Uterus (tissue), 3 donors: ENCODE measurements at regions not wholly inside any gene's neighbourhood (a gene's known extent, or its start where the extent isn't known, plus 50 kb on each side); places are given as distances from the start of the nearest gene placed in this dataset.
"Not testable (repeated sequence)": the region's sequence is repeated elsewhere in the genome, so short reads cannot be mapped to it uniquely, and the experiment has no call there.

Experiments used
- DNase-seq, 2 donors: peaks; one replicate each; pipeline ENCODE4 v3.0.0-alpha.2; 2019 to 2020
- H3K27ac ChIP-seq, 2 donors: fragments of 200-600 bp; sonication (generic); 1 replicate in 1 of 2; 2 replicates in 1 of 2; pipeline ENCODE4 v1.5.1; 2016 to 2018
- H3K27me3 ChIP-seq, 2 donors: fragments of 200-600 bp; sonication (generic); one replicate each; pipeline ENCODE4 v1.5.1; 2018 to 2019; ENCODE audit warnings: control low read depth in 1 of 2
- H3K36me3 ChIP-seq, 2 donors: fragments of 200-600 bp; sonication (generic); one replicate each; pipeline ENCODE4 v1.5.1; 2019; ENCODE audit warnings: control low read depth in 1 of 2
- H3K4me1 ChIP-seq, 2 donors: fragments of 200-600 bp; sonication (generic); one replicate each; pipeline ENCODE4 v1.5.1; 2018 to 2019; ENCODE audit warnings: control low read depth in 1 of 2
- H3K4me3 ChIP-seq, 2 donors: fragments of 200-600 bp; sonication (generic); 1 replicate in 1 of 2; 2 replicates in 1 of 2; pipeline ENCODE4 v1.5.1; 2018 to 2019; ENCODE audit warnings: mild to moderate bottlenecking in 1 of 2
- H3K9me3 ChIP-seq, 2 donors: fragments of 200-600 bp; sonication (generic); one replicate each; pipeline ENCODE4 v1.5.1; 2019; ENCODE audit warnings: control low read depth in 1 of 2
- POLR2A ChIP-seq, 2 donors: fragments of 450-650 bp; IDR thresholded peaks; one replicate each; pipeline ENCODE4 v1.6.1; 2016; ENCODE audit warnings: antibody characterized with exemption in 2 of 2, mild to moderate bottlenecking in 1 of 2, moderate library complexity in 1 of 2
- intact Hi-C: fragments of 100-400 bp; cut with DNase I; formaldehyde crosslinking; loops from one replicate; pipeline ENCODE4 v1.15.1; 2023; ENCODE audit warnings: low total_unique reads
- TF ChIP-seq, protein P1 (sequence below), 4 experiments: fragments of 200-600 bp in 2 of 4; fragments of 450-650 bp in 2 of 4; sonication (generic) in 2 of 4; IDR thresholded peaks; one replicate each; pipeline ENCODE4 v1.5.1; 2016 to 2019; ENCODE audit warnings: antibody characterized with exemption in 4 of 4, mild to moderate bottlenecking in 2 of 4, moderate library complexity in 1 of 4
- donor health status: DM: yes; HTN: yes; CAD: no.

DNA sequence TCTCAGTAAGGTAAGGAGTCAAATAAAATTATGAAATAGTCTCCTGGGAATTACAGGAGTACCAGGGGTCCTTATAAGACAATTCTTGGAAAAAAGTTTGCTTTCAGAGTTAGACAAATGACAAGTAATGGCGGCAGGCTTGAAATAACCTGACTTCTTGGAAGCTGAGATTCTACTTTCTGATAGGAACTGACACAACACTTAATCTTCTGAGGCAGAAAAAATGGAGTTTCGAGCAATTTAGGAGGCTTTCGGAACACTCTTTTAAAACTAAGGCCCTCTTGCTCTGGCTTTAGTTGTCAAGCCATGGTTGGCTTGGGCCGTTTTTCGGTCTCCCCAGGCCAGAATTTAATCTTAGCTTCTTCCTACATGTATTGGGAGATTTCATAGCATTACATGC lies 260.0 kb downstream of the GATA3 start:
- Histone ChIP-seq H3K27ac (no peak overlapping the region), H3K4me1 (no peaks in the 10 kb centered on the region), H3K9me3 (no peaks in the 10 kb centered on the region), H3K4me3 (no peak overlapping the region), H3K36me3 (no peaks in the 10 kb centered on the region), H3K27me3 (no peaks in the 10 kb centered on the region)
- intact Hi-C loops = no loop called here
- TF ChIP-seq, protein P1, sequence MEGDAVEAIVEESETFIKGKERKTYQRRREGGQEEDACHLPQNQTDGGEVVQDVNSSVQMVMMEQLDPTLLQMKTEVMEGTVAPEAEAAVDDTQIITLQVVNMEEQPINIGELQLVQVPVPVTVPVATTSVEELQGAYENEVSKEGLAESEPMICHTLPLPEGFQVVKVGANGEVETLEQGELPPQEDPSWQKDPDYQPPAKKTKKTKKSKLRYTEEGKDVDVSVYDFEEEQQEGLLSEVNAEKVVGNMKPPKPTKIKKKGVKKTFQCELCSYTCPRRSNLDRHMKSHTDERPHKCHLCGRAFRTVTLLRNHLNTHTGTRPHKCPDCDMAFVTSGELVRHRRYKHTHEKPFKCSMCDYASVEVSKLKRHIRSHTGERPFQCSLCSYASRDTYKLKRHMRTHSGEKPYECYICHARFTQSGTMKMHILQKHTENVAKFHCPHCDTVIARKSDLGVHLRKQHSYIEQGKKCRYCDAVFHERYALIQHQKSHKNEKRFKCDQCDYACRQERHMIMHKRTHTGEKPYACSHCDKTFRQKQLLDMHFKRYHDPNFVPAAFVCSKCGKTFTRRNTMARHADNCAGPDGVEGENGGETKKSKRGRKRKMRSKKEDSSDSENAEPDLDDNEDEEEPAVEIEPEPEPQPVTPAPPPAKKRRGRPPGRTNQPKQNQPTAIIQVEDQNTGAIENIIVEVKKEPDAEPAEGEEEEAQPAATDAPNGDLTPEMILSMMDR (IDR thresholded peaks at IDR 0.05) = no peak
- TF ChIP-seq POLR2A (IDR thresholded peaks at IDR 0.05) = no peak
- no peak for DNase-seq

DNA sequence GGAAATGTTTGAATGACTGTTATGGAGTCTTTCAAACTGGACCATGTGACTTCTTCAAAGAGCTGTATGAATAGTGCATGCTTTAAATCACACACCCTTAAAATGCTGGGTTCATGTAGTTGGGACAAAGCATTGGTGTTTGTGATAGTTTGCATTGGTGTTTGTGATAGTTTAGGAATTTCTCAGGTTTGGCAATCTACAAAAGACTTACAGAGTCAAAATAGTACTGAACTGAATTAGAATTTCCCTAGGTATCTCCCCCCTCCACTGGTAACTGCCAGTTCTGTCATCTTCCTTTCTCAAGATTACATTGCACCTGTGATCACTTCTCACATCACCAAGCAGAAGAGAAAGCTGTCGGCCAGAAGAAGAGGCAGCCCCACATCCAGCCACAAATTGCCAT lies 261.1 kb downstream of the GATA3 start:
- H3K27ac ChIP-seq = no peak overlapping the region
- no peaks in the 10 kb centered on the region for H3K4me1 ChIP-seq
- no peak overlapping the region for H3K4me3 ChIP-seq
- no peaks in the 10 kb centered on the region for H3K27me3 ChIP-seq
- no peak for DNase-seq
- H3K9me3 ChIP-seq = no peaks in the 10 kb centered on the region
- TF ChIP-seq, protein P1 (IDR thresholded peaks at IDR 0.05) = no peak
- no peak for TF ChIP-seq POLR2A (IDR thresholded peaks at IDR 0.05)
- intact Hi-C loops = no loop called here
- H3K36me3 ChIP-seq = no peaks in the 10 kb centered on the region

DNA sequence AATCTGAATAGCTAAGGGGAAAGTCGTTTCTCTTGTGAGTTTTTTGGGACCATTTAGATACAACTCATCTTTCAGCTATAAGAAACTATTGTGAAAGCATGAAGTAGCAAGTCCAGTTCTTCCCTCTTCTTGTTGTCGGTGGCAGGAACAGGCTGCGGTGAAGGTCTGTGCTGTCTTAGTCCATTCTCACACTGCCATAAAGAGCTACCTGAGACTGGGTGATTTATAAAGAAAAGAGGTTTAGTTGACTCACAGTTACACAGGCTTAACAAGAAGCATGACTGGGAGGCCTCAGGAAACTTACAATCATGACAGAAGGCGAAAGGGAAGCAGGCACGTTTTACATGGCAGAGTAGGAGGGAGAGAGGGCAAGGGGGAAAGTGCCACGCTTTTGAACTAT lies 261.8 kb downstream of the GATA3 start:
- Histone ChIP-seq H3K27me3 (no peaks in the 10 kb centered on the region), H3K9me3 (no peaks in the 10 kb centered on the region), H3K27ac (no peak overlapping the region), H3K36me3 (no peaks in the 10 kb centered on the region), H3K4me1 (no peaks in the 10 kb centered on the region), H3K4me3 (no peak overlapping the region)
- intact Hi-C loops = no loop called here
- TF ChIP-seq POLR2A (IDR thresholded peaks at IDR 0.05) = no peak
- DNase-seq = no peak

DNA sequence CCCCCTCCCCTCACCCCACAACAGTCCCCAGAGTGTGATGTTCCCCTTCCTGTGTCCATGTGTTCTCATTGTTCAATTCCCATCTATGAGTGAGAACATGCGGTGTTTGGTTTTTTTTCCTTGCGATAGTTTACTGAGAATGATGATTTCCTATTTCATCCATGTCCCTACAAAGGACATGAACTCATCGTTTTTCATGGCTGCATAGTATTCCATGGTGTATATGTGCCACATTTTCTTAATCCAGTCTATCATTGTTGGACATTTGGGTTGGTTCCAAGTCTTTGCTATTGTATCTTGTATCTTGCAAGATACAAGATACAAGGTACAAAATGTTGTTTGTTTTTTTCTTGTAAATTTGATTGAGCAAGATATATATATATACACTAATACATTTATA lies 263.9 kb downstream of the GATA3 start:
- H3K36me3 ChIP-seq, H3K4me3 ChIP-seq, H3K27ac ChIP-seq, intact Hi-C loops, DNase-seq, H3K27me3 ChIP-seq, H3K4me1 ChIP-seq, H3K9me3 ChIP-seq: not testable (repeated sequence)

DNA sequence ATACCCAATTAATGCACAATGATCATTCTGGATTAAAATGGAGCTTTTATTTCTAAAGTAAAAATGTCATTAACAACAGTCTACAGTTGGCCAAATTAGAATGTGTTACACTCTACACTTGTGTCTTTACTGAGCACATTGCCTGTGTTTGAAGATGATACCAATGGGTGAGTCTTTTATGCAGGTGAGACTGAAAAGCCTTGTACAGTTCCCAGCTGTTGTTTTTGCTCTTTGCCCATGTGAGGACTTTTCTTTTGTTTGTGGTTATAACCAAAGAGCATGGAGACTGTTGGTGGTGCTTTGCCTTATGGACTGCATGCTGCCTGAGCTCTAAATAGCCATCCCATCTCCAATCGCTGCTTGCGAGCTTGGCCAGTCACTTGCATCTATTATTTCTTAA lies 264.5 kb downstream of the GATA3 start:
- H3K27me3 ChIP-seq = no peaks in the 10 kb centered on the region
- no peaks in the 10 kb centered on the region for H3K4me1 ChIP-seq
- intact Hi-C loops = no loop called here
- no peaks in the 10 kb centered on the region for H3K9me3 ChIP-seq
- TF ChIP-seq POLR2A (IDR thresholded peaks at IDR 0.05) = no peak
- TF ChIP-seq, protein P1 (IDR thresholded peaks at IDR 0.05) = no peak
- H3K36me3 ChIP-seq = no peaks in the 10 kb centered on the region
- no peak overlapping the region for H3K4me3 ChIP-seq
- no peak overlapping the region for H3K27ac ChIP-seq
- no peak for DNase-seq

DNA sequence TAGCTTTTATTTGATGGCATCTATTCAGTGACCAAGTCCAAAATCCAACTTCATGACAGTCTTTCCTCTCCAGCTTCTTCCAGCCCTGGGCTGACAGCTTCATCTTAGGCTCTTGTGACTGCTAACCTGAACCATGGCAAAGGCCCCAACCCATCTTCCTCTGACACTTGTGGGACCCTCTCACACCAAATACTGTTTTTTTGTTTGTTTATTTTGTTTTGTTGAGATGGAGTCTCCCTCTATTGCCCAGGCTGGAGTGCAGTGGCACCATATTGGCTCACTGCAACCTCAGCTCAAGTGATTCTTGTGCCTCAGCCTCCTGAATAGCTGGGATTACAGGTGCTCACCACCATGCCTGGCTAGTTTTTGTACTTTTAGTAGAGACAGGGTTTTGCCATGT lies 265.2 kb downstream of the GATA3 start:
- intact Hi-C loops = no loop called here
- H3K9me3 ChIP-seq = no peaks in the 10 kb centered on the region
- no peaks in the 10 kb centered on the region for H3K27me3 ChIP-seq
- DNase-seq = no peak
- TF ChIP-seq POLR2A (IDR thresholded peaks at IDR 0.05) = no peak
- TF ChIP-seq, protein P1 (IDR thresholded peaks at IDR 0.05) = no peak
- no peak overlapping the region for H3K27ac ChIP-seq
- H3K4me3 ChIP-seq = no peak overlapping the region
- H3K36me3 ChIP-seq = no peaks in the 10 kb centered on the region
- no peaks in the 10 kb centered on the region for H3K4me1 ChIP-seq
